CD8-positive, alpha-beta memory T cell (primary cell): ENCODE measurements at regions not wholly inside any gene's neighbourhood (a gene's known extent, or its start where the extent isn't known, plus 50 kb on each side); places are given as distances from the start of the nearest gene placed in this dataset.
"Not testable (repeated sequence)": the region's sequence is repeated elsewhere in the genome, so short reads cannot be mapped to it uniquely, and the experiment has no call there.

ENCODE experiments used
- CTCF ChIA-PET: fragments of 350-600 bp; sonication (Branson Sonifier 250); formaldehyde crosslinking; loops from one replicate; lab custom pipeline; 2021; ENCODE audit warnings: antibody characterized with exemption; lab: Charles Lee
- POLR2A ChIA-PET: fragments of 350-600 bp; sonication (Branson Sonifier 250); formaldehyde crosslinking; loops from one replicate; lab custom pipeline; 2021; ENCODE audit warnings: antibody characterized with exemption; lab: Charles Lee
- DNase-seq, 5 donors: peaks; one replicate each; pipeline versions ENCODE4 v3.0.0 to v3.0.0-alpha.2; 2020 to 2022; ENCODE audit warnings: mixed read lengths in 1 of 5
- H3K27ac ChIP-seq: one replicate; pipeline ENCODE4 v1.7.0; 2013; ENCODE audit warnings: low read depth, mild to moderate bottlenecking, low read length, moderate library complexity
- H3K27me3 ChIP-seq: 2 replicates; pipeline ENCODE4 v1.7.0; 2013; ENCODE audit warnings: low read length, mild to moderate bottlenecking; ENCODE audit not compliant: insufficient read depth, poor library complexity, severe bottlenecking
- H3K36me3 ChIP-seq: 2 replicates; pipeline ENCODE4 v1.7.0; 2013; ENCODE audit warnings: mild to moderate bottlenecking, low read length, moderate library complexity; ENCODE audit not compliant: insufficient read depth
- H3K4me1 ChIP-seq: 2 replicates; pipeline ENCODE4 v1.7.0; 2013; ENCODE audit warnings: mild to moderate bottlenecking, low read length, moderate library complexity; ENCODE audit not compliant: insufficient read depth
- H3K4me3 ChIP-seq: 2 replicates; pipeline ENCODE4 v1.7.0; 2013; ENCODE audit warnings: mild to moderate bottlenecking, low read length
- H3K9me3 ChIP-seq: 2 replicates; pipeline ENCODE4 v1.7.0; 2013; ENCODE audit warnings: mild to moderate bottlenecking, low read length
- H3K27ac Mint-ChIP-seq, 8 donors: one replicate each; pipeline ENCODE4 v1.8.0; 2020 to 2021; ENCODE audit warnings: mixed read lengths in 8 of 8, mild to moderate bottlenecking in 6 of 8, inconsistent platforms in 3 of 8, moderate library complexity in 3 of 8
- H3K27me3 Mint-ChIP-seq, 2 donors: one replicate each; pipeline ENCODE4 v1.8.0; 2020 to 2021; ENCODE audit warnings: mixed read lengths in 2 of 2, mild to moderate bottlenecking in 1 of 2, moderate library complexity in 1 of 2
- H3K36me3 Mint-ChIP-seq, 3 donors: one replicate each; pipeline ENCODE4 v1.8.0; 2020 to 2021; ENCODE audit warnings: mixed read lengths in 3 of 3, inconsistent platforms in 1 of 3, mild to moderate bottlenecking in 1 of 3
- H3K4me1 Mint-ChIP-seq, 3 donors: one replicate each; pipeline ENCODE4 v1.8.0; 2020 to 2021; ENCODE audit warnings: mixed read lengths in 3 of 3, inconsistent platforms in 1 of 3, mild to moderate bottlenecking in 1 of 3
- H3K4me3 Mint-ChIP-seq, 7 donors: one replicate each; pipeline ENCODE4 v1.8.0; 2020 to 2021; ENCODE audit warnings: mixed read lengths in 7 of 7, mild to moderate bottlenecking in 6 of 7, moderate library complexity in 4 of 7, inconsistent platforms in 2 of 7
- H3K9me3 Mint-ChIP-seq, 5 donors: one replicate each; pipeline ENCODE4 v1.8.0; 2020 to 2022; ENCODE audit warnings: mixed read lengths in 5 of 5, mild to moderate bottlenecking in 3 of 5, moderate library complexity in 2 of 5, inconsistent platforms in 1 of 5

DNA sequence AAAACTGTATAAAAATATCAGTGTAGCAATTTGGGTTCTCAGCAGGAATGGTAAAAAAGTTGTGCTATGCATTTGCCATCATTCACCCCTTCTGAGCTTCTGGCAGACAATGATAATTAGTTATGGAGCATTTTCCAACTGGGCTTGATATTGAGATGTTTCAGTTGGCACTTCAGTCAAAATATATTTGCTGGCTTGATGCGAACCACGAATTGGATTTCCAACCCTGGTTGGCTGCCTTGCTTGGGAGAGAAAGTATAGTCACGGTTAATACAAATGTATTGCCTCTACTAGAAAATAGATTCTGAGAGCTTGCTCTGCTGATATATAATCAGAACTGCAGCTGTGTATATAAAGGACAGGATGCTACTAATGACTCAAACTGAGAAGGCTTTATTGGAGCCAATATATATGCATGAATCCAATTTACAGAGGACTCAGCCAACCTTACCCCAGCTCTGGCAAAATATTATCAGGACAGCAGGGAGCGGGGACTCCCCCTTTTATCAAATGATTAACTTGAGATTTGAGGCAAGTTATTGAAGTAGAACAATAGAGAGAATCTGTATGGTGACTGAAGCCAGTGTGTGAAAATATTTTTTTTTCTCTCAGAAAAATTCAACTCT, 219.8 kb upstream of the SMIM30 start:
- Mint-ChIP-seq H3K4me3 (no peak overlapping the region), H3K4me1 (no peaks in the 10 kb centered on the region), H3K36me3 (peaks cover 0 to 2% (median 0%) of the 10 kb centered on the region in 3 donors), H3K27me3 (no peaks in the 10 kb centered on the region), H3K9me3 (peaks cover 0 to 2% (median 0%) of the 10 kb centered on the region in 5 donors), H3K27ac (no peak overlapping the region)
- CTCF ChIA-PET = no interaction called here
- H3K4me3 ChIP-seq = no peak overlapping the region
- no peaks in the 10 kb centered on the region for H3K9me3 ChIP-seq
- H3K27me3 ChIP-seq = no peaks in the 10 kb centered on the region
- POLR2A ChIA-PET = no interaction called here
- H3K4me1 ChIP-seq = no peaks in the 10 kb centered on the region
- H3K36me3 ChIP-seq = no peaks in the 10 kb centered on the region
- no peak overlapping the region for H3K27ac ChIP-seq
- no peak for DNase-seq

DNA sequence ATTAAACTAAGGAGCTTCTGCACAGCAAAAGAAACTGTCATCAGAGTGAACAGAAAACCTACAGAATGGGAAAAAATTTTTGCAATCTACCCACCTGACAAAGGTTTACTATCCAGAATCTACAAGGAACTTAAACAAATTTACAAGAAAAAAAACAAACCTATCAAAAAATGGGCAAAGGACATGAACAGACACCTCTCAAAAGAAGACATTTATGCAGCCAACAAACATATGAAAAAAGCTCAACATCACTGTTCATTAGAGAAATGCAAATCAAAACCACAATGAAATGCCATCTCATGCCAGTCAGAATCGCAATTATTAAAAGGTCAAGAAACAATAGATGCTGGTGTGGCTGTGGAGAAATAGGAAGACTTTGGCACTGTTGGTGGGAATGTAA, 218.5 kb upstream of the SMIM30 start:
- CTCF ChIA-PET, H3K27me3 ChIP-seq, H3K4me1 ChIP-seq, H3K9me3 Mint-ChIP-seq, H3K36me3 Mint-ChIP-seq, H3K36me3 ChIP-seq, H3K27me3 Mint-ChIP-seq, H3K4me3 Mint-ChIP-seq, H3K4me1 Mint-ChIP-seq, H3K27ac Mint-ChIP-seq, H3K27ac ChIP-seq, H3K9me3 ChIP-seq, POLR2A ChIA-PET, DNase-seq, H3K4me3 ChIP-seq: not testable (repeated sequence)

DNA sequence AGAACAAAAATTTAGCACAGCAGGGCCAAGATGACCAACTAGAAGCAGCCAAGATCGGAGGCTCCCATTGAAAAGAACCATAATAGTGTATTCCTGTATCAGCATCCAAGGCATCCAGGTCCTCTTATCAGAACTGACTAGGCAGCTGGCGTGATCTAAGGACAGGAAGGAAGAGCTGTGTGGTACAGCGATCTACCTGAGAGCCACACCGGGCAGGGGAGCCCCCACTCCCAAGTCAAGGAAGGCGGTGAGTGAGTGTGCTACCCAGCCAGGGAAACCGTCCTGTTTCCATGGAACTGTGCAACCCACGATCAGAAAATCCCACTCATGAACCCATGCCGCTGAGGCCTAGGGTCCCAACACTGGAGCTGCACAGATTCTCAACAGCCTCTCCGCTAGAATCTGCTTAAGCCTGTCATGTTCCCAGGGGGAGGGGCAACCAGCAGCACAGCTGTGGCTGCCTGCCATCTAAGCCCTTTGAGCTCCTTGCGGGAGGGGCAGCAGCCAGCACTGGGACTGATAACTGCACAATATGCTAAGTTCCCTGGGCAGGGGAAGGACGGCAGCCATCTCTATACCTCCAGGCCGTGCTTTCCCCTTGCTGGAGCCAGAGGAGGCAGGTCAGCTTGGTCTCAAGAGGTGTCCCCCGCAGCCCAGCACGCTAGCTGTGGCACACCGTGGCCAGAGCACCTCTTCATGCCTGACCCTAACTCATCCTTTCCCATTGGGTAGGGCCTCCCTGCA, 213.0 kb upstream of the SMIM30 start:
- Histone ChIP-seq H3K27ac (no peak overlapping the region), H3K4me3 (no peak overlapping the region), H3K4me1 (no peaks in the 10 kb centered on the region), H3K36me3 (no peaks in the 10 kb centered on the region), H3K9me3 (no peaks in the 10 kb centered on the region), H3K27me3 (no peaks in the 10 kb centered on the region)
- ChIA-PET POLR2A (no interaction called here), CTCF (no interaction called here)
- Mint-ChIP-seq H3K4me1 (no peaks in the 10 kb centered on the region), H3K9me3 (peaks cover 0 to 3% (median 0%) of the 10 kb centered on the region in 5 donors), H3K27ac (no peak overlapping the region), H3K27me3 (no peaks in the 10 kb centered on the region), H3K36me3 (no peaks in the 10 kb centered on the region), H3K4me3 (no peak overlapping the region)
- no peak for DNase-seq

DNA sequence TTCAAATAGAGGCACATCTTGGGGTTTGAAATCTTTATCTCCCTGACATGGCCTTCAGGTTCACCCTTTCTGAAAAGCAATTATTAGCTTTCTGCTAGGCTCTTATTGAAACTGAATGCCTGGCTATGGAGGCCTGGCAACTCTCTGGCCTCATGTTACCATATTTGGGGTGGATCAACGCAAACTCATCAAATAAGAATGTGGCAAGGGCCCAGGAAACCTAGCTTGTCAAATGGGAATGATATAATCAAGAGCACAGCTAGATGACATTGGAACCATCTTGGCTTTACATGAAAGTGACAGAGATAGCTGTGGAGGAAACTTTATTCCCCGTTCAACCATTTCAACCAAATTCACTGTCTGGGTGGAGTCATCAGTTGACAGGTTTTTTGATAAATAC, 202.8 kb upstream of the SMIM30 start:
- H3K27me3 ChIP-seq = no peaks in the 10 kb centered on the region
- no peaks in the 10 kb centered on the region for H3K36me3 Mint-ChIP-seq
- DNase-seq = no peak
- POLR2A ChIA-PET = no interaction called here
- H3K36me3 ChIP-seq = no peaks in the 10 kb centered on the region
- no peak overlapping the region for H3K4me3 ChIP-seq
- H3K27ac ChIP-seq = no peak overlapping the region
- peaks cover 0 to 2% (median 0%) of the 10 kb centered on the region in 5 donors for H3K9me3 Mint-ChIP-seq
- H3K4me3 Mint-ChIP-seq = no peak overlapping the region
- CTCF ChIA-PET = no interaction called here
- H3K27ac Mint-ChIP-seq = no peak overlapping the region
- no peaks in the 10 kb centered on the region for H3K9me3 ChIP-seq
- no peaks in the 10 kb centered on the region for H3K4me1 Mint-ChIP-seq
- no peaks in the 10 kb centered on the region for H3K4me1 ChIP-seq
- no peaks in the 10 kb centered on the region for H3K27me3 Mint-ChIP-seq

DNA sequence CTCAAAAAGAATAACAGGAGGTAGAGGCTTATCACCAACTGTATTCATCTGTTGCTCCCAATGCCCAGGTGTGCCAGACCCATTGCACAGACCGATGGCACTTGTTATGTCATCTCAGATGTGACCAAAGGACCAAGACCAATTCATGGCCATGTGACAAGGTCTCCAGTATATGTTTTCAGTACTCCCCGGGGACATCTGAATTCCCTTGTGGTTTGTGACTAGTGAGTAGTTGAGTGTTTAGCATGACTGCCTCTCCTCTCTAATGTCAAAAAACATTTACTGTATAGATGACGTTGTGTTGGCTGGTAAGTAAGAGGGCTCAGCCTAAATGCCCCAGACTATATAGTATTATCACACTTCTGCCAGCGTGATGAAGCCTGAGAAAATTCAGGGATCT, 202.1 kb upstream of the SMIM30 start:
- Mint-ChIP-seq H3K4me3 (no peak overlapping the region), H3K36me3 (no peaks in the 10 kb centered on the region), H3K27ac (no peak overlapping the region), H3K9me3 (peaks cover 0 to 2% (median 0%) of the 10 kb centered on the region in 5 donors), H3K27me3 (no peaks in the 10 kb centered on the region), H3K4me1 (no peaks in the 10 kb centered on the region)
- ChIA-PET CTCF (no interaction called here), POLR2A (no interaction called here)
- DNase-seq = no peak
- Histone ChIP-seq H3K27ac (no peak overlapping the region), H3K27me3 (no peaks in the 10 kb centered on the region), H3K4me3 (no peak overlapping the region), H3K9me3 (no peaks in the 10 kb centered on the region), H3K36me3 (no peaks in the 10 kb centered on the region), H3K4me1 (no peaks in the 10 kb centered on the region)

DNA sequence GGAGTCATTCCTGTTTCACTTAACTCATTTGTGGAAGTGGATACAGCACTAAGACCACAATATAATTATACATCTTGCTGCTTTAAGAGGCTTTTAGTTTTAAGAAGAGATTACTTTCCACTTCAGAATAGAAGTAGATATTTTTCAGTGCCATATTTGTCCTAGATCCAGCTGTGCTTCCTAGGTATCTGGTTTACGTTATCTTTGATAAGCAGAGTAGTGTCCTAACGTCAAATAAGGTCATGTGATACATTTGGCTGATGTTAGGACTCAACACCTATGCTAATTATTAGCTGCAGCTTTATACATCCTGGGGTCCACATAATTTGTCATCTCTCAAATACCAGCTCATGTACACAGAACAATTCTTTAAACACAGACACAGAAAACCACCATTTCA, 196.2 kb upstream of the SMIM30 start:
- POLR2A ChIA-PET = no interaction called here
- H3K4me1 Mint-ChIP-seq = no peaks in the 10 kb centered on the region
- CTCF ChIA-PET = no interaction called here
- H3K27me3 Mint-ChIP-seq = no peaks in the 10 kb centered on the region
- no peaks in the 10 kb centered on the region for H3K36me3 Mint-ChIP-seq
- no peak for DNase-seq
- no peak overlapping the region for H3K27ac Mint-ChIP-seq
- no peak overlapping the region for H3K27ac ChIP-seq
- no peaks in the 10 kb centered on the region for H3K9me3 ChIP-seq
- no peak overlapping the region for H3K4me3 ChIP-seq
- no peaks in the 10 kb centered on the region for H3K4me1 ChIP-seq
- H3K36me3 ChIP-seq = no peaks in the 10 kb centered on the region
- no peak overlapping the region for H3K4me3 Mint-ChIP-seq
- H3K27me3 ChIP-seq = no peaks in the 10 kb centered on the region
- H3K9me3 Mint-ChIP-seq = peaks cover 0 to 5% (median 0%) of the 10 kb centered on the region in 5 donors

DNA sequence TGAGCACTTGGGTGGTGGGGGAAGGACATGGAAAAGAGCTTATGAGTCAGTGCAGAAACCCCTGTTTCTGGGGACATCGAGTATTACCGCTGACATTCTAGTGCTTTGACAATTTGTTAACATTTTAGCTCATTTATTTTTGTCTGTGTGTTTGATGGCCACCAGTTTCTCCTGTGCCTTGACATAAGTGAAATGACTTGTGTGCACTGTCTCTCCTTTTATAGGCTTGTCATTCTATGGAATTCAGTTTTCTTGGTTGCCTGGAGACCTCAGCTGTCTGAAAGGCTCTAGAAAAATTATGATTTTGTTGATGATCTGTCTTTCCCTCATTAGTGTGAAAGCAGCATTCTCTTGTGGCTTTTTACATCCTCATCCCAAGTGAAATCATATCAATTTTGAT, 190.0 kb upstream of the SMIM30 start:
- Mint-ChIP-seq H3K4me1 (no peaks in the 10 kb centered on the region), H3K36me3 (no peaks in the 10 kb centered on the region), H3K9me3 (peaks cover 0 to 3% (median 0%) of the 10 kb centered on the region in 5 donors), H3K4me3 (no peak overlapping the region), H3K27ac (no peak overlapping the region), H3K27me3 (no peaks in the 10 kb centered on the region)
- CTCF ChIA-PET = no interaction called here
- H3K27ac ChIP-seq = no peak overlapping the region
- no peaks in the 10 kb centered on the region for H3K9me3 ChIP-seq
- H3K4me1 ChIP-seq = no peaks in the 10 kb centered on the region
- no peaks in the 10 kb centered on the region for H3K27me3 ChIP-seq
- DNase-seq = no peak
- no peak overlapping the region for H3K4me3 ChIP-seq
- H3K36me3 ChIP-seq = no peaks in the 10 kb centered on the region
- POLR2A ChIA-PET = no interaction called here

DNA sequence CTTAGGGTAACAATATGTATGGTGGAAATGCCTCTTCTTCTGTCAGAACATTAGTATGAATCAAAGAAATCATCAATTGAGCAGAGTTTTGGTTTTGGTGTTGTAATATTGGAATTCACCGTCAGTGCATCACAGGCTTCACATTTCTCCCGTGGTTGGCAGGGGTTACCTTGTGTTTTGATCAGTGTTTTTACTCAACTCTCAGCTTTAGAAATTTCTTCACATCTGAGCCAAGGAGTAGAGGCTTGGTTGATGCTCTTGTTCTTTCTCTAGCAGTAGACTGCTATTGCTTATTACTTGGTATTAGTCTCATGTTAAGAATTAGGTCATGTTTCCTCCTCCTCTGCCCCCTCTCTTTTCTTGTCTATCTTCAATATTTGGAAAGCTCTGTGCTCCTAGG, 188.8 kb upstream of the SMIM30 start:
- Mint-ChIP-seq H3K27ac (no peak overlapping the region), H3K4me3 (no peak overlapping the region), H3K9me3 (peaks cover 0 to 4% (median 0%) of the 10 kb centered on the region in 5 donors), H3K4me1 (no peaks in the 10 kb centered on the region), H3K36me3 (no peaks in the 10 kb centered on the region), H3K27me3 (no peaks in the 10 kb centered on the region)
- Histone ChIP-seq H3K4me1 (no peaks in the 10 kb centered on the region), H3K27me3 (no peaks in the 10 kb centered on the region), H3K36me3 (no peaks in the 10 kb centered on the region), H3K9me3 (no peaks in the 10 kb centered on the region), H3K27ac (no peak overlapping the region), H3K4me3 (no peak overlapping the region)
- CTCF ChIA-PET = no interaction called here
- DNase-seq = no peak
- POLR2A ChIA-PET = no interaction called here
